HCT116 (cell line): ENCODE measurements at regions not wholly inside any gene's neighbourhood (a gene's known extent, or its start where the extent isn't known, plus 50 kb on each side); places are given as distances from the start of the nearest gene placed in this dataset.
"Not testable (repeated sequence)": the region's sequence is repeated elsewhere in the genome, so short reads cannot be mapped to it uniquely, and the experiment has no call there.

ENCODE experiments used
- CEBPB ChIP-seq: IDR thresholded peaks from 2 replicates; pipeline ENCODE4 v1.6.1; 2012; ENCODE audit warnings: low read depth
- POLR2A ChIP-seq: IDR thresholded peaks from 2 replicates; pipeline ENCODE4 v1.7.0; 2011; ENCODE audit warnings: borderline replicate concordance; ENCODE audit not compliant: insufficient read depth, insufficient read length; ENCODE audit errors: extremely low read depth
- RAD21 ChIP-seq: IDR thresholded peaks from 2 replicates; pipeline ENCODE4 v1.6.1; 2012; ENCODE audit warnings: low read depth, mild to moderate bottlenecking
- SIN3A ChIP-seq: IDR thresholded peaks from 2 replicates; pipeline ENCODE4 v1.6.1; 2012; ENCODE audit warnings: low read depth
- SP1 ChIP-seq: IDR thresholded peaks from 2 replicates; pipeline ENCODE4 v1.6.1; 2012; ENCODE audit warnings: low read depth
- ZNF274 ChIP-seq: fragments of 200-500 bp; sonication (Bioruptor generic); IDR thresholded peaks from 2 replicates; pipeline ENCODE4 v1.6.1; 2014; ENCODE audit warnings: mild to moderate bottlenecking, low read depth, low read length, inconsistent platforms
- TF ChIP-seq, protein P1 (sequence below), 3 experiments: fragments of 200-600 bp in 1 of 3; sonication (generic) in 1 of 3; IDR thresholded peaks in 2 of 3; conservative IDR thresholded peaks in 1 of 3; 2 replicates each; pipeline ENCODE4 v1.5.1; 2012 to 2017; ENCODE audit warnings: low read depth in 2 of 3, low read length in 2 of 3, antibody characterized with exemption in 1 of 3, borderline replicate concordance in 1 of 3, control low read depth in 1 of 3, mild to moderate bottlenecking in 1 of 3, mixed read lengths in 1 of 3, mixed run types in 1 of 3, moderate library complexity in 1 of 3; ENCODE audit not compliant: insufficient read depth in 1 of 3
- TF ChIP-seq, protein P2 (sequence below): IDR thresholded peaks from 2 replicates; pipeline ENCODE4 v1.6.1; 2011; ENCODE audit warnings: mild to moderate bottlenecking, low read length, moderate library complexity; ENCODE audit not compliant: insufficient replicate concordance; ENCODE audit errors: extremely low read depth
- TF ChIP-seq, protein P3 (sequence below): IDR thresholded peaks from 2 replicates; pipeline ENCODE4 v1.6.1; 2012
- TF ChIP-seq, protein P4 (sequence below): IDR thresholded peaks from 2 replicates; pipeline ENCODE4 v1.6.1; 2012; ENCODE audit warnings: low read depth

DNA sequence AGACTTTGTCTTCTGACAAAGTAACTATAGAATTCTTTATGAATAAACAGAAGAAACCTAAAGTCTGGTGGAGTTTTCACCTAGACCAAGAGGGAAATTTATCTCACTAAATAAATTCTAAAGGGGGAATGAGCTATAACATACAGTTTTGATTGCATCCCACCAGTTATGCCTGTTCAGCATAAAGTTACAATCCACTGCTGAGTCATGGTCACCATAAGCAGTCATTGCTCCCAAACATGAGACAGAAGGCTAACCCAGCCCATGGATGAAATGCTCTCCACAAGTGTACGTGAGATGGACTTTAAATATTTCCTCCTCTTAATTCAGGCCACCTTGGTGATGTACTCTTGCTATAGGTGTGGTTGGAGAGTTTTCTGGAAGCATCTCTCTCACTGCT is 96.7 kb upstream of the CCT8L2 start:
- TF ChIP-seq, protein P1, sequence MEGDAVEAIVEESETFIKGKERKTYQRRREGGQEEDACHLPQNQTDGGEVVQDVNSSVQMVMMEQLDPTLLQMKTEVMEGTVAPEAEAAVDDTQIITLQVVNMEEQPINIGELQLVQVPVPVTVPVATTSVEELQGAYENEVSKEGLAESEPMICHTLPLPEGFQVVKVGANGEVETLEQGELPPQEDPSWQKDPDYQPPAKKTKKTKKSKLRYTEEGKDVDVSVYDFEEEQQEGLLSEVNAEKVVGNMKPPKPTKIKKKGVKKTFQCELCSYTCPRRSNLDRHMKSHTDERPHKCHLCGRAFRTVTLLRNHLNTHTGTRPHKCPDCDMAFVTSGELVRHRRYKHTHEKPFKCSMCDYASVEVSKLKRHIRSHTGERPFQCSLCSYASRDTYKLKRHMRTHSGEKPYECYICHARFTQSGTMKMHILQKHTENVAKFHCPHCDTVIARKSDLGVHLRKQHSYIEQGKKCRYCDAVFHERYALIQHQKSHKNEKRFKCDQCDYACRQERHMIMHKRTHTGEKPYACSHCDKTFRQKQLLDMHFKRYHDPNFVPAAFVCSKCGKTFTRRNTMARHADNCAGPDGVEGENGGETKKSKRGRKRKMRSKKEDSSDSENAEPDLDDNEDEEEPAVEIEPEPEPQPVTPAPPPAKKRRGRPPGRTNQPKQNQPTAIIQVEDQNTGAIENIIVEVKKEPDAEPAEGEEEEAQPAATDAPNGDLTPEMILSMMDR (IDR thresholded peaks at IDR 0.05 in 2 of 3, conservative IDR thresholded peaks at IDR 0.05 in 1 of 3; ENCODE audit: borderline replicate concordance in 1 of 3, insufficient read depth in 1 of 3, low read depth in 2 of 3, low read length in 2 of 3), result not testable (repeated sequence)
- not testable (repeated sequence) for TF ChIP-seq RAD21, CEBPB, POLR2A, SP1, SIN3A, ZNF274
- TF ChIP-seq, protein P2, sequence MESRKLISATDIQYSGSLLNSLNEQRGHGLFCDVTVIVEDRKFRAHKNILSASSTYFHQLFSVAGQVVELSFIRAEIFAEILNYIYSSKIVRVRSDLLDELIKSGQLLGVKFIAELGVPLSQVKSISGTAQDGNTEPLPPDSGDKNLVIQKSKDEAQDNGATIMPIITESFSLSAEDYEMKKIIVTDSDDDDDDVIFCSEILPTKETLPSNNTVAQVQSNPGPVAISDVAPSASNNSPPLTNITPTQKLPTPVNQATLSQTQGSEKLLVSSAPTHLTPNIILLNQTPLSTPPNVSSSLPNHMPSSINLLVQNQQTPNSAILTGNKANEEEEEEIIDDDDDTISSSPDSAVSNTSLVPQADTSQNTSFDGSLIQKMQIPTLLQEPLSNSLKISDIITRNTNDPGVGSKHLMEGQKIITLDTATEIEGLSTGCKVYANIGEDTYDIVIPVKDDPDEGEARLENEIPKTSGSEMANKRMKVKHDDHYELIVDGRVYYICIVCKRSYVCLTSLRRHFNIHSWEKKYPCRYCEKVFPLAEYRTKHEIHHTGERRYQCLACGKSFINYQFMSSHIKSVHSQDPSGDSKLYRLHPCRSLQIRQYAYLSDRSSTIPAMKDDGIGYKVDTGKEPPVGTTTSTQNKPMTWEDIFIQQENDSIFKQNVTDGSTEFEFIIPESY, result not testable (repeated sequence)
- TF ChIP-seq, protein P3, sequence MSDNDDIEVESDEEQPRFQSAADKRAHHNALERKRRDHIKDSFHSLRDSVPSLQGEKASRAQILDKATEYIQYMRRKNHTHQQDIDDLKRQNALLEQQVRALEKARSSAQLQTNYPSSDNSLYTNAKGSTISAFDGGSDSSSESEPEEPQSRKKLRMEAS, result not testable (repeated sequence)
- TF ChIP-seq, protein P4, sequence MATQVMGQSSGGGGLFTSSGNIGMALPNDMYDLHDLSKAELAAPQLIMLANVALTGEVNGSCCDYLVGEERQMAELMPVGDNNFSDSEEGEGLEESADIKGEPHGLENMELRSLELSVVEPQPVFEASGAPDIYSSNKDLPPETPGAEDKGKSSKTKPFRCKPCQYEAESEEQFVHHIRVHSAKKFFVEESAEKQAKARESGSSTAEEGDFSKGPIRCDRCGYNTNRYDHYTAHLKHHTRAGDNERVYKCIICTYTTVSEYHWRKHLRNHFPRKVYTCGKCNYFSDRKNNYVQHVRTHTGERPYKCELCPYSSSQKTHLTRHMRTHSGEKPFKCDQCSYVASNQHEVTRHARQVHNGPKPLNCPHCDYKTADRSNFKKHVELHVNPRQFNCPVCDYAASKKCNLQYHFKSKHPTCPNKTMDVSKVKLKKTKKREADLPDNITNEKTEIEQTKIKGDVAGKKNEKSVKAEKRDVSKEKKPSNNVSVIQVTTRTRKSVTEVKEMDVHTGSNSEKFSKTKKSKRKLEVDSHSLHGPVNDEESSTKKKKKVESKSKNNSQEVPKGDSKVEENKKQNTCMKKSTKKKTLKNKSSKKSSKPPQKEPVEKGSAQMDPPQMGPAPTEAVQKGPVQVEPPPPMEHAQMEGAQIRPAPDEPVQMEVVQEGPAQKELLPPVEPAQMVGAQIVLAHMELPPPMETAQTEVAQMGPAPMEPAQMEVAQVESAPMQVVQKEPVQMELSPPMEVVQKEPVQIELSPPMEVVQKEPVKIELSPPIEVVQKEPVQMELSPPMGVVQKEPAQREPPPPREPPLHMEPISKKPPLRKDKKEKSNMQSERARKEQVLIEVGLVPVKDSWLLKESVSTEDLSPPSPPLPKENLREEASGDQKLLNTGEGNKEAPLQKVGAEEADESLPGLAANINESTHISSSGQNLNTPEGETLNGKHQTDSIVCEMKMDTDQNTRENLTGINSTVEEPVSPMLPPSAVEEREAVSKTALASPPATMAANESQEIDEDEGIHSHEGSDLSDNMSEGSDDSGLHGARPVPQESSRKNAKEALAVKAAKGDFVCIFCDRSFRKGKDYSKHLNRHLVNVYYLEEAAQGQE, result not testable (repeated sequence)
